DND-41 (cell line): ENCODE measurements at regions not wholly inside any gene's neighbourhood (a gene's known extent, or its start where the extent isn't known, plus 50 kb on each side); places are given as distances from the start of the nearest gene placed in this dataset.

Experiments
- CTCF ChIP-seq: IDR thresholded peaks from 2 replicates; pipeline ENCODE4 v1.5.1; 2012; ENCODE audit warnings: borderline replicate concordance, low read length, moderate library complexity, mild to moderate bottlenecking; ENCODE audit not compliant: poor library complexity, severe bottlenecking; ENCODE audit errors: extremely low read depth
- EZH2 ChIP-seq: IDR thresholded peaks from 3 replicates; pipeline ENCODE4 v1.6.1; 2012; ENCODE audit warnings: borderline replicate concordance, low read depth, mild to moderate bottlenecking, moderate library complexity, low read length, inconsistent platforms; ENCODE audit not compliant: severe bottlenecking

- TF ChIP-seq EZH2 (no peak), CTCF (no peak)
Observed at GRCh38 chr18:24649571-24649970, 189.1 kb downstream of the HRH4 start.
